ENCODE measurements at regions not wholly inside any gene's neighbourhood (a gene's known extent, or its start where the extent isn't known, plus 50 kb on each side); places are given as distances from the start of the nearest gene placed in this dataset.

DNA sequence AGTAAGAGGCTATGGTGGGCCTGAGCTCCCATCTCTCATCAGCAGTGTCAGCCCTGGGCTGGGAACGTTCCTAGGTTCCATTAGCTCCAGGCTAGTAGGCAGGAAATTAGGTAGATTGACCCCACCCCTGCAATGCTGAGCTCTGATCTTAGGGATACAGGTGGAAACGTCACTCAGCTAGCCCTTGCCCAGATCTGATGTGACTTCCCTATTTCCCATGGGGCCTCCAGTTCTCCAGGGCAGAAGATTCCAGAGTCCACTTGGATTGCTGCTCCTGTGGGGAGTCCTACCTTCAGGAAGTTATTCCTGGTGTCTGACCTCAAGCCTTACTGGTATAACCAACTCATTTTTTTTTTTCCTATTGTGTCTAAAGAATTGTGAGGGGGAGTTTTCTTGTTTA, 81.1 kb downstream of the EFNB1 start:
- no peak overlapping the region for H2BK5ac ChIP-seq (ENCODE audit: low read depth, low read length, poor library complexity)
- no peak overlapping the region for H3K4me3 ChIP-seq (ENCODE audit: low read depth, low read length)
- no peak overlapping the region for H3K23ac ChIP-seq (ENCODE audit: low read length)
- H3K79me2 ChIP-seq (ENCODE audit: control insufficient read depth, insufficient read depth, low read length, poor library complexity): no peaks in the 10 kb centered on the region
- no peak overlapping the region for H3K18ac ChIP-seq (ENCODE audit: low read length)
- no peak overlapping the region for H2AFZ ChIP-seq (ENCODE audit: insufficient read depth, low read length, poor library complexity)
- H2BK12ac ChIP-seq (ENCODE audit: low read length): no peak overlapping the region
- no peak for DNase-seq
- no peak overlapping the region for H4K91ac ChIP-seq (ENCODE audit: low read depth, low read length)
- no peak overlapping the region for H3K27ac ChIP-seq (ENCODE audit: low read depth, low read length)
- H2BK120ac ChIP-seq (ENCODE audit: insufficient read depth, low read length, poor library complexity): no peak overlapping the region
- no peaks in the 10 kb centered on the region for H3K27me3 ChIP-seq (ENCODE audit: insufficient read depth, low read length)
- H3K4me2 ChIP-seq (ENCODE audit: low read length): no peak overlapping the region
- peaks cover 14 to 16% of the 10 kb centered on the region in 2 experiments for H3K4me1 ChIP-seq (ENCODE audit: control insufficient read depth in 1 of 2, insufficient read depth in 2 of 2, low read length in 2 of 2)
- no peak overlapping the region for H4K12ac ChIP-seq (ENCODE audit: low read depth, low read length)
- no peak overlapping the region for H3K14ac ChIP-seq (ENCODE audit: low read length)
- H3K9ac ChIP-seq (ENCODE audit: low read length): no peak overlapping the region
- no peaks in the 10 kb centered on the region for H3K36me3 ChIP-seq (ENCODE audit: control insufficient read depth in 1 of 2, insufficient read depth in 2 of 2, low read length in 2 of 2)
- peaks cover 9% of the 10 kb centered on the region for H3K79me1 ChIP-seq (ENCODE audit: low read length)
- no peak overlapping the region for H4K8ac ChIP-seq (ENCODE audit: low read depth, low read length)
- no CpG with 5 or more reads among the region's 2 CpGs for WGBS (ENCODE audit: extremely low coverage, insufficient coverage, insufficient read length)
- H2AK5ac ChIP-seq (ENCODE audit: low read length): no peak overlapping the region
- no peak overlapping the region for H3K4ac ChIP-seq (ENCODE audit: low read depth, low read length)
- H3K9me3 ChIP-seq (ENCODE audit: insufficient read depth, low read depth, low read length): no peaks in the 10 kb centered on the region

DNA sequence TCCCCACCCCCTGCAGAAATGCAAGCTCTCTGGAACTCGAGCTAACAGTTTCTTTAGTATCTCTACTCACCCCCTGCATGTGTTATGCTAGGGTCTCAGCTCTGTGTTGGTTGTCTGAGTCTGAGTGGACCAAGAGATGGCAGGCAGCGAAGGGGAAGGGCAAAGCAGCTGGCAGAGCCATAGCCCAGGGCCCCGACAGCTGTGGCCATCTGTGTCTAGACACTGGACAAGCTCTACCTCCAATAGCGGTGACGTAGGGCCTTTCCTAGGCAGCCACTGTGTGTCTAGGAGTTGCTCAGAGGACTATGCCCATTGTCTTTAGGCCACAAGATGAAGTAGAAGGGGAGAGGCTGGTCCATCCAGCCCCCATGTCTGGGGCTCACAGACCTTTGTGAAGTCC, 79.2 kb downstream of the EFNB1 start:
- no peak overlapping the region for H3K27ac ChIP-seq (ENCODE audit: low read depth, low read length)
- H3K4me1 ChIP-seq (ENCODE audit: control insufficient read depth in 1 of 2, insufficient read depth in 2 of 2, low read length in 2 of 2): peaks cover 12 to 13% of the 10 kb centered on the region in 2 experiments
- no peaks in the 10 kb centered on the region for H3K79me2 ChIP-seq (ENCODE audit: control insufficient read depth, insufficient read depth, low read length, poor library complexity)
- no peaks in the 10 kb centered on the region for H3K36me3 ChIP-seq (ENCODE audit: control insufficient read depth in 1 of 2, insufficient read depth in 2 of 2, low read length in 2 of 2)
- no peak for DNase-seq
- WGBS (ENCODE audit: extremely low coverage, insufficient coverage, insufficient read length): no CpG with 5 or more reads among the region's 5 CpGs
- no peak overlapping the region for H4K12ac ChIP-seq (ENCODE audit: low read depth, low read length)
- no peak overlapping the region for H4K91ac ChIP-seq (ENCODE audit: low read depth, low read length)
- H3K23ac ChIP-seq (ENCODE audit: low read length): no peak overlapping the region
- no peak overlapping the region for H3K4me2 ChIP-seq (ENCODE audit: low read length)
- no peak overlapping the region for H3K9ac ChIP-seq (ENCODE audit: low read length)
- H3K4me3 ChIP-seq (ENCODE audit: low read depth, low read length): no peak overlapping the region
- no peak overlapping the region for H2BK12ac ChIP-seq (ENCODE audit: low read length)
- H3K4ac ChIP-seq (ENCODE audit: low read depth, low read length): no peak overlapping the region
- H3K18ac ChIP-seq (ENCODE audit: low read length): no peak overlapping the region
- no peak overlapping the region for H2AFZ ChIP-seq (ENCODE audit: insufficient read depth, low read length, poor library complexity)
- peaks cover 9% of the 10 kb centered on the region for H3K79me1 ChIP-seq (ENCODE audit: low read length)
- H3K27me3 ChIP-seq (ENCODE audit: insufficient read depth, low read length): no peaks in the 10 kb centered on the region
- no peaks in the 10 kb centered on the region for H3K9me3 ChIP-seq (ENCODE audit: insufficient read depth, low read depth, low read length)
- H2AK5ac ChIP-seq (ENCODE audit: low read length): no peak overlapping the region
- H4K8ac ChIP-seq (ENCODE audit: low read depth, low read length): no peak overlapping the region
- H3K14ac ChIP-seq (ENCODE audit: low read length): no peak overlapping the region
- no peak overlapping the region for H2BK5ac ChIP-seq (ENCODE audit: low read depth, low read length, poor library complexity)
- H2BK120ac ChIP-seq (ENCODE audit: insufficient read depth, low read length, poor library complexity): no peak overlapping the region

DNA sequence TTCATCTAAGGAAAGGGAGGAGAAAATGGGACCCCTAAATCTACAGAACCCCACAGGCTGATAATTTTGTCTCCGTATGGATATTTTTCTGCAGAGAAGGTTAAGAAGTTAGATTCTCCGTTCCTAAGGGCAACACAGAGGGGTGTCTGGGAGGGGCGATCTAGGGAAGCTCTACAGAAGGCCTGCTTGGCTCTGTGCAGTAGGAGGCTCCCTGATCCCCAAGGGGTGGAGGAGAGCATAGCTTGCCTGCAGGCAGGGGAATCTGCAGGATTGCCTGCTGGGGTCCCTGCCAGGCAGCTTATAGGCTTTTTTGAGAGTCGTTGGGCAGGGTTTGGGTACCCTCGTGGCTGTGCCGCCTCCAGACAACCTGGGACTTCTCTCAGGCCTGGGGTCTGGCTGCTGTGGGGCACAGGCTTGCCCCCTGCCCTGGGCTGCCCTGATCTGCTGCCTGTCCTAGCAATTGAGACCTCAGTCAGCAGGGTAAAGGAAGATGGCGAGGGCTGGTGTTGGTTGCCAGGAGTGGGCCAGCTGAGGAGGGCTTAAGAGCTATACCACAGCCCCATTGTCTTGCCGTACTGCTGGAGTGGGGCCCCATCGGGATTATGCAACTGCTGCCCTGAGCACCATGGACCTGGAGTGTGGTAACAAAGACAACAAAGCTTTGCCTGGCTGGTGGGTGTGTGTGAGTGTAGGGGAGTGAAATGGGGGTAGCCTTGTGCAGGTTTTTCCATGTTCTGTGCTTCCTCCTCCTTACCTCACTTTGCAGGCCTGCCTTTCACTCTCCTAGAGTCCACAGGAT, 74.1 kb downstream of the EFNB1 start:
- H2BK120ac ChIP-seq (ENCODE audit: insufficient read depth, low read length, poor library complexity): no peak overlapping the region
- no peak overlapping the region for H2AFZ ChIP-seq (ENCODE audit: insufficient read depth, low read length, poor library complexity)
- H3K4me2 ChIP-seq (ENCODE audit: low read length): no peak overlapping the region
- no peaks in the 10 kb centered on the region for H3K27me3 ChIP-seq (ENCODE audit: insufficient read depth, low read length)
- no peak overlapping the region for H3K23ac ChIP-seq (ENCODE audit: low read length)
- H4K8ac ChIP-seq (ENCODE audit: low read depth, low read length): no peak overlapping the region
- H3K18ac ChIP-seq (ENCODE audit: low read length): no peak overlapping the region
- no peaks in the 10 kb centered on the region for H3K9me3 ChIP-seq (ENCODE audit: insufficient read depth, low read depth, low read length)
- no peak for DNase-seq
- no peaks in the 10 kb centered on the region for H3K36me3 ChIP-seq (ENCODE audit: control insufficient read depth in 1 of 2, insufficient read depth in 2 of 2, low read length in 2 of 2)
- no peak overlapping the region for H3K9ac ChIP-seq (ENCODE audit: low read length)
- H3K79me2 ChIP-seq (ENCODE audit: control insufficient read depth, insufficient read depth, low read length, poor library complexity): no peaks in the 10 kb centered on the region
- H3K4me1 ChIP-seq (ENCODE audit: control insufficient read depth in 1 of 2, insufficient read depth in 2 of 2, low read length in 2 of 2): no peaks in the 10 kb centered on the region
- H3K4me3 ChIP-seq (ENCODE audit: low read depth, low read length): no peak overlapping the region
- H3K14ac ChIP-seq (ENCODE audit: low read length): no peak overlapping the region
- no peak overlapping the region for H2BK5ac ChIP-seq (ENCODE audit: low read depth, low read length, poor library complexity)
- H2BK12ac ChIP-seq (ENCODE audit: low read length): no peak overlapping the region
- H3K27ac ChIP-seq (ENCODE audit: low read depth, low read length): no peak overlapping the region
- no peak overlapping the region for H3K4ac ChIP-seq (ENCODE audit: low read depth, low read length)
- no peak overlapping the region for H4K91ac ChIP-seq (ENCODE audit: low read depth, low read length)
- no peaks in the 10 kb centered on the region for H3K79me1 ChIP-seq (ENCODE audit: low read length)
- no peak overlapping the region for H2AK5ac ChIP-seq (ENCODE audit: low read length)
- WGBS (ENCODE audit: extremely low coverage, insufficient coverage, insufficient read length): no CpG with 5 or more reads among the region's 9 CpGs
- peak overlapping the region; percentile 43 for H4K12ac ChIP-seq (ENCODE audit: low read depth, low read length)

DNA sequence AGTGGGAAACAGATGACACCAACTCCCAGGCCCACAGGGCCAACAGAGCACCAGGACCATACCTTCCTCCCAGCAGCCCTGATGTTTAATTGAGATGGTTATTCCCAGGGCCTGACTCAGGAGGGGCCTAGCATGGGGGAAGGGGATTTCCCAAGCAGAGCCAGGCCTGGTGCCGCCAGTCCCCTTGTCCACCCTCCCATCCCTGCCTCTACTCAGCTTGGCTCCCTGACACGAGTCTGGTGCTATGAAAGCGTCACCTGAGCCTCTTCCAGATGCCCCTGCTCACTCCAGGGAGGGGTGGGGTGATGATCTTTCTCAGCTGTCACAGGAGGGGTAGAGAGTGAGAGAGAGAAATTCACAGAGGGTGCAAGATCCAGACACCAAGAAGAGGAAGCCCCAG, 72.7 kb downstream of the EFNB1 start:
- H3K79me2 ChIP-seq (ENCODE audit: control insufficient read depth, insufficient read depth, low read length, poor library complexity): no peaks in the 10 kb centered on the region
- no peak overlapping the region for H3K23ac ChIP-seq (ENCODE audit: low read length)
- no peak overlapping the region for H3K4me2 ChIP-seq (ENCODE audit: low read length)
- no peaks in the 10 kb centered on the region for H3K36me3 ChIP-seq (ENCODE audit: control insufficient read depth in 1 of 2, insufficient read depth in 2 of 2, low read length in 2 of 2)
- H4K8ac ChIP-seq (ENCODE audit: low read depth, low read length): no peak overlapping the region
- WGBS (ENCODE audit: extremely low coverage, insufficient coverage, insufficient read length): no CpG with 5 or more reads among the region's 3 CpGs
- no peaks in the 10 kb centered on the region for H3K4me1 ChIP-seq (ENCODE audit: control insufficient read depth in 1 of 2, insufficient read depth in 2 of 2, low read length in 2 of 2)
- H4K12ac ChIP-seq (ENCODE audit: low read depth, low read length): no peak overlapping the region
- H3K4ac ChIP-seq (ENCODE audit: low read depth, low read length): no peak overlapping the region
- no peak overlapping the region for H3K18ac ChIP-seq (ENCODE audit: low read length)
- H2BK12ac ChIP-seq (ENCODE audit: low read length): no peak overlapping the region
- no peak overlapping the region for H3K14ac ChIP-seq (ENCODE audit: low read length)
- no peak for DNase-seq
- no peak overlapping the region for H3K4me3 ChIP-seq (ENCODE audit: low read depth, low read length)
- H3K9ac ChIP-seq (ENCODE audit: low read length): no peak overlapping the region
- H2BK5ac ChIP-seq (ENCODE audit: low read depth, low read length, poor library complexity): no peak overlapping the region
- H3K27ac ChIP-seq (ENCODE audit: low read depth, low read length): no peak overlapping the region
- H2AFZ ChIP-seq (ENCODE audit: insufficient read depth, low read length, poor library complexity): no peak overlapping the region
- H3K79me1 ChIP-seq (ENCODE audit: low read length): no peaks in the 10 kb centered on the region
- H2AK5ac ChIP-seq (ENCODE audit: low read length): no peak overlapping the region
- H4K91ac ChIP-seq (ENCODE audit: low read depth, low read length): no peak overlapping the region
- H3K9me3 ChIP-seq (ENCODE audit: insufficient read depth, low read depth, low read length): no peaks in the 10 kb centered on the region
- no peaks in the 10 kb centered on the region for H3K27me3 ChIP-seq (ENCODE audit: insufficient read depth, low read length)
- no peak overlapping the region for H2BK120ac ChIP-seq (ENCODE audit: insufficient read depth, low read length, poor library complexity)
